HG02678 (cell line): ENCODE measurements at regions not wholly inside any gene's neighbourhood (a gene's known extent, or its start where the extent isn't known, plus 50 kb on each side); places are given as distances from the start of the nearest gene placed in this dataset.

ENCODE experiments used
- ATAC-seq: cut with Tn5 transposase; IDR thresholded peaks from one replicate; pipeline ENCODE4 v1.9.1; 2021; ENCODE audit warnings: mild to moderate bottlenecking, moderate library complexity; ENCODE audit not compliant: unreplicated experiment

DNA sequence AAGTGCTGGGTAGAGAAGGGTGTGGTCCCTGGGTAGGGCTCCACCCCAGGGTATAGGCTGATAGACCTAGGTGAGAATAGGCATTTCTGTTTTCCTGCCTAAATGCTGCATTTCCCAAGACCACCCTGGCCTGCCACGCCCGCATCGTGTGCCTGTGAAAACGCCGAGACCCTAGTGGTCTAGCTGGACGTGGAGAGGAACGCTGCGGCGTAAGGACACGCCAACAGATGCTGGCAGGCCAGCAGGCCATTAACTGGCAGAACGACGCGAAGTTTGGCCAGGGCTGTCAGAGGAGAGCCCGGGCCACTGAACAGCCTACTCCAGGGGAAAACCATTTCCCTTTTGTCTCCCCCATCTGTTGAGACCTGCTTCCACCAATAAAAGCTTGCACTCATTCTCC is 373.2 kb upstream of the FIGN start:
- no peak for ATAC-seq

DNA sequence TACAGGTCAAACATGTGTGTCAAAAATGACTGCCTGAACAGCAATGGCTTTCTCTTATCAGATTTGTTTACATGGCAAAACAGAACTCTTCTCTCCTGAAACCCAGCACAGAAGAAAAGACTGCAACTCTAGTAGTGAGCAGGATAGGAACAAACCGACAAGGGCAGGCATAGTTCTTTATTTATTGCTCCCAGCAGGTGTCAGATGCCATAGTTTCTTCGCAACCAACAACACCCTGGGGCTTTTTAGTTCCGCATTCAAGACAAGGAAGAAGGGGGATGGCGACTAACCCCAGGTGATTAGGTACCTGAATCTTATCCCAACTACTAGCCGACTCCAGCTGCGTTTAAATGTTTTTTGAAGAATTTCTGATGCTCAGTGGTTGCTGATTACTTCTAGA is 367.5 kb upstream of the FIGN start:
- no peak for ATAC-seq

DNA sequence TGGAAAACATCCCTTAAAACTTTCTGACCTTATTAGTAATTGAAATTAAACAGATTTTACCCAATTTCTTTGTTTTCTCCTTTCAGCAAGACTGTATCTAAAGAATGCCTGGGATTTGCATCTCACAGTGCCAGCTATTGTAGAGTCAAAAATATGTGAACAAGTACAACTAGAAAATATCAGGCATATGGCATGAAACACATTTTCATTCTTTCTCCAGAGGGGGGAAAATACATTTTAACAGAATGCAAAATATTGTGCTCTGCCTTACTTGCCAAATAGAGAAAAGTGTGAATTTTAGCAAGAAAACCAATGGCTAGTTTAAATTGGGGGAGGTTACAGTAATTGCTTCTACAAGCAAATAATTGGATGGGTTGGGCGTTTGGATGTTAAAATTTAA is 366.6 kb upstream of the FIGN start:
- no peak for ATAC-seq

DNA sequence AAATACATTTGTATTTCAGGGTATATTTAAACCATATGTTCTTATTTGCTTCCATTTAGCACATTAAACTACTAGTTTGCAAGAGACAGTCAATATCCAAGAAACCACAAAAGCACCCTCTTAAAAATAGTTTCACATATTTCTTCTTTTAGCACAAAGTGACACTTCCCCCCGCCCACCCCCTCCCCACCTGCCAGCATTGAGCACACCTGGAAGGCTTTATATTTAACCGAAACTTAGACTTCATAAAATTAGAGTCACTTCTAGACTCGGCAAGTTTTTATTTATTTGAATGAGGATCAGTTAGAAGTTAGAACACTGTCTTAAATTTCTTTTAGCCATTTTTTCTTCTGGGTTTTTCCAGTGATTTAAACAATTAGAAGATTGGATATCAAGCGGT is 355.9 kb upstream of the FIGN start:
- ATAC-seq, result no peak

DNA sequence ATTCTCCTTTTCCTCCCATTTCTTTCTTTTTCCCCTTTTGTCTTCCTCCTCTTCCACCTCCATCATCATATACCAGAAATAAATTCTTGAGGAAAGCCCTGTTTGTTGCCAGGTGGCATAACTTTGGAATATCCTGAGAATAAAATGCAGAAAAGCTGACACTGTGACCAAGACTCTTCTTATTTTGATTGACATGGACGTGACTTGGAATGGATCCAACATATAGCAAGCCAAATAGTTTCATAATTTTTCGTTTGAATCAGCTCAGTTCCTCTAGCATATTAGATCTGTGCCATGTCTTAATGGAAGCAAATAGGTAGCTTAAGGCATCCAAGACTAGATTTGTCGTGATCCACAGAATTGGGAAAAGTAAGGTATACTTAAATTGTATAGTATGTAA is 354.7 kb upstream of the FIGN start:
- ATAC-seq, result no peak

DNA sequence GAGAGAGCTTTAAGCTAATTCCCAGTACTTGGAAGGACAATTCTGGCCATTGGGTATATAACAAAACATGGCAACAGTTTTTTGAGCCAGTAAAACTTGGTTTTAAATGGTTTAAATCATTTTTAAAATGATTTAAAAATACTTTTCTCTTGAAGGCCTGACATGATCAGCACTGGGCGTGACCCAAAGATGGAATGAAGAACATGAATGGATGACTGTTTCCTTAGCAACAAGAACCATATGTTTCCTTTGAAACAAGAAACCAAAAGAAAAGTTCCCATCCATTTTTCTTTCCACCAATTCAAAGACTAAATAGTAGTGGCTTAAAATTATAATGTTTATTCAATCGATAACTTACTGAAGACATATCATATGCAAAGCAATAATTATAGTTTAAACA is 348.3 kb upstream of the FIGN start:
- no peak for ATAC-seq

DNA sequence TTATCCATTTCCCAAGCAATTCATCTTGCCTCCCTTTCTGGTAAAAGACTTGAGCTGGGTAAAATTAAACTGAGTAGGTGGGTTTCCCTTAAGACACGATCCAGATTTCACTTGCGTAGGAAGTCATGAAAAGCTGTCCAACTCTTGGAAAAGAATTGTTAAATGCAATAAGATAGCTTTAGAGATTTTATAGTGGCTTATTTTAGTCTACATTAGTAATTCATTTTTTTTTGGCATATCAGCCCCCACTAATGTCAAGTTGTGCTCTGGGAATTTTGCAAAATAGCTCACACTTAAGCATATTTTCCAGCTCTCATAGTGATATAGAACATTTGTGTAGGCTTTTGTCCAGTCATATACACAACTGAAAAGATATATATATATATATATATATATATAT is 344.7 kb upstream of the FIGN start:
- no peak for ATAC-seq

DNA sequence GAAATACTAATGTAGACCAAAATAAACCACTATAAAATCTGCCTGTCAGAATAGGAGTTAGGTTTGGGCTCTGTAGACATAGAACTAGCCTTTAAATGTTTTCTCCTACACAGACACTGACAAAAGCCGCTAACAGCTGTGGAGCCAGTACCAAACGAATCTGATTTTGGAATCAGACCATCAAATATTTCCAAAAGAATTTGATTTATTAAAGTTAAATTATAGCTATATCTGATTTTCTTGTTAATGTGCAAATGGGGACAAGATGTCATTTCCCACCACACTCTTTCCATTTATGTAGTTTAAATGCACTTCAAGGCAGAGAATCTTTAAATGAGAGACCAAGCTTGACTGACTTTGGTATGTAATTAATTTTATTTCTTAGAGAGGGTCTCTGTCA is 343.4 kb upstream of the FIGN start:
- no peak for ATAC-seq

DNA sequence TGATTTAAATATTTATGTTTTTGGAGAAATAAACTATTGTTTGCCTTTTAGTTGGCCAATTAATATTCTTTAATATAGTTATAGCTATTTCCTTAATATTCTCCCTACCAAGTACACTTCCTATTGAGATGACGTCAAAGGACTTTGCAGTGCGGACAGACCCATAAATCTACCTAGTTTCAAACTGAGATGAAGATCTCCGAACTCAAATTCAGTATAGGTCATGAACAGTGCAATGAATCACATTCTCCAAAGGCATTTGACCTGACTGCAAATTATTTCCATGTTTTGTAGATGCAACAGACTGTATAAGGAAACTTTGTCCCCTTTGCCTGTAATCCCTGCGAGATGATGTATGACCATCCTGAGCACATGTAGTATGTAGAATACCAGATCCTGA is 342.6 kb upstream of the FIGN start:
- ATAC-seq, result no peak

DNA sequence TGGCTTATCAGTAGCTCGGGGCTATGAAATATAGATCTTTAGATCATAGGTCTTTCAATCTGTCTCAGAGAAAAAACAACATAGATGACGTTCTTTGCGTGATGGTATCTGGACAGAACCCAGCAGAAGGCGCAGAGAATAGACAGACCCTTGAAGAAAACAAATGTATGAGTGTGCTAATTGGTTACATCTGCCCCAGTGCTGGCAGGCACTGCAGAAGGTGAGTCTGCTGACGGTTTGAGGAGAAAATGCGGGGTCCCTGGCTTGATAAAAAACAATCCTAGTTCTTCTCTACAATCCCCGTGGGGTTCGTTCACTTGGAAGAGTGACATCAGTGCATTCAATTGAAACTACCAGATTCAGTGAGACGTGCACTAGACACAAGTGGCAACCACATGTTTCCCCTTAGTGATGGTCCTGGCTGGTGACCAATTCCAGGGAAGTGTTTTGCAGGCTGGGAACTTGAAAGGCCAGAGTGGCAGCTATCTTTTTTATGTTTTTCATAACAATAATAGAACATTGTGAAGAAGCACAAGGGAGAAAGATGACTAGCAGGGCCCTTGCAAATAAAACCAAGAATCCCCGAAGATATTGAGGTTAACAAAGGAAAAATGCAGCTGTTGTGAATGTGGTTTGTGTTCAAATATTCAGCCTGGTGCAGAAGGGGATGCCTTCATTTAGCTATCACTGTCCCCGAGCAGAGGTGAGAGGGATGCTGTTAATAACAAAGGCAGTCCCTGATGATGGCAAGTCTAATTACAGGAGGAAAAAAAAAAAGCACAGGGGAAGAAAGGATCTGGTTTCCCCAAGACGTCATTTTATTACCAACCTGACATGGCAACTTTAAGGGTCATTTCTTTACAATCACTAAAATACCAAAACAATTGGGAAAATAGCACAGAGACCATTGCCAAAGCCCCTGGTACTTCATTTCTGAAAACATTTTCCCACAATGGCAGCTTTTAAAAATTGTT is 337.6 kb upstream of the FIGN start:
- ATAC-seq, result no peak

DNA sequence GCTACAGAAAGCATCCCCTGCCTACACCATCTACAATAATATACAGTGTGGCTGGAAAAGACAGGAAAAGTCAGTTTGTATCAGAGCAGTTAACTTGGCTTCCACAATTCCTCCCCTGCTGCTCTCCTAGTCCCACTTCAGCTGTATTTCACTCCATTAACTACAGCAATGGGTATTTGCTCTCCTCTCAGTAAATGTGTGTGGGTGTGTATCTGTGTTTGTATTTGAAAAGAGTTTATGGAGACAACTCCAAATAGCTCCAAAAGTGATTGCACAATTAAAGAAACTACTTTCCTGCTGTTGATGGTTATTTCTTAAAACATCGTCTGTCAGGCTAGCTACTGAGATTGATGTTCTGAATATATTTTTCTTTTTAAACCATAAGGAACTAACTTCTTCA is 333.7 kb upstream of the FIGN start:
- no peak for ATAC-seq

DNA sequence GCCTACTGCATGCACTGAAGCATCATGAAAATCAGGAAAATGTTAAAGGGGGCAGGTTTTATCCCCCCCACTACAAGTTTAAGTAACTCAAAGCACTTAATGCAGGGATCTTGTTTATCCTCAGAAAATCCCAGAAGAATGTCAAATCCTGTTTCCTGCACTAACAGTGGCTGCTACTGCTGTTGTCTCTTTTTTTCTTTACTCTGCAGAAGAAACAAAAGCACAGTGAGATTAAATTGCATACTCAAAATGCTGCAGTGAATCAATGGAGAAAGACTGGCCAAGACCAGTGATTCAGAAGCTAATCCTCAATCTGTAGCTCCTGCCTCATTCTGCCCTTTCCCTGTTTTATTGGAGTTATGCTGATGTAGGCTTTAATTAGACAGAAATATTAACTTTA is 332.3 kb upstream of the FIGN start:
- ATAC-seq, result no peak

DNA sequence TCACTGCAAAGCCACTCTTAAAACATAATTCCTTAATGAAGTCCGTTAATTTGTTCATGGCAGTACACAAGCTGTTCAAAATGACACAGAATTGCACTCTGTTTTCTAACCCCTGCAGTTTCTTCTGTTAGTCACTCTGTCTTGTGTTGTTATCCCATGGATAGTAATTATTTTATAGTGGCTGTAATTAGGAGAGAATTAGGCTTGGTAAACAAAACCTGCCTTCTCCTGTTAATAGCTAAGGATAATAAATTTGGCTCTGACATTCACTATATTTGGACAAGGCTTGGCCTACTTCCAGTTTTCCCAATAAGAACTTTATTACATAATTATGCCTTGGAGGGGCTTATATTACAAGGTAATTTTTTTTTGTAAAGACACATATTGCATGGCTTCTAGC is 330.3 kb upstream of the FIGN start:
- no peak for ATAC-seq

DNA sequence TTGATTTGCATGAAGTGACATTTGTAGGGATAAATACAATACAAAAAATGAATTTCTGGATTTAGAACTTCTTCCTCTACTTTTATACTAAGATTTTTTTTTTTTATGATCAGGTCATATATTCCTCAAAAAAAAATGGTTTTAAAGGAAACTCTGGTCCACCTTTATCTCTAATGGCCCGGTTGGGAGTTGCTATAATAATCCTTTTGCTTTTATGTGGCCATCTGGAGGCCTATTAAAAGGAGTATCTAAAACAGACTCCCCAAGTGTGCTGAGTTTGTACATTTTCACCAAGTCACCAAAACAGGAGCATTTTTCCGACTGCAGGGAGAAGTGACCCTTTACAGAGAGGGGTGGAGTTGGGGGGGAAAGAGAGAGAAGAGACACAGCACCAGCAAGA is 329.2 kb upstream of the FIGN start:
- no peak for ATAC-seq

DNA sequence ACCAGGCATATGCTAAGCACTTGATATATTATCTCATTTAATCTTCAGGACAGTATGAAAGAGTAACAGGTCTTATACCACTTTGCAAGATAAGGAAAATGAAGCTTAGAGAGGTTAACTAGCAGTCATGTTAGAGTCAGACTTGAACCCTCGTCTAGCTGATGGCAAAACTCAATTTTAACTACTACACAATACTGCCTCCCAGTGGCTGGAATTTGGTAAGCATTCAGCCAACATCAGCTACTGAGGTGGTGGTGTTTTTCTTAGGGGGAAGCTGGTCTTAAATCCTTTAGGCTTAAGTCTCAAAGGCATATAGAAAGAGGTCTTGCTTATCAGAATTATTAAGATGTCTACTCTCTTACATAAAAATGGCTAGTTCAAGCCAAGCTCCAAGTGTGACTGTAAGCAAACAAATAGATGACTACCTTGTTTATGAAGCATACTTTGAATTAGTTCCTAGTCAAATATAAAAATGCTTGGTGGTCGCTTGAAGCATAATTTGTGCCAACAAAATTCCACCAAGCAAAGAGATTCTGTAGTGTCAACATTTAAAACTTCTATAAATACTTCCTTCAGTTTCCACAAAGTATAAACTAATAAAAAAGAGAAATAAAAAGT is 325.4 kb upstream of the FIGN start:
- ATAC-seq, result peak; percentile 75

DNA sequence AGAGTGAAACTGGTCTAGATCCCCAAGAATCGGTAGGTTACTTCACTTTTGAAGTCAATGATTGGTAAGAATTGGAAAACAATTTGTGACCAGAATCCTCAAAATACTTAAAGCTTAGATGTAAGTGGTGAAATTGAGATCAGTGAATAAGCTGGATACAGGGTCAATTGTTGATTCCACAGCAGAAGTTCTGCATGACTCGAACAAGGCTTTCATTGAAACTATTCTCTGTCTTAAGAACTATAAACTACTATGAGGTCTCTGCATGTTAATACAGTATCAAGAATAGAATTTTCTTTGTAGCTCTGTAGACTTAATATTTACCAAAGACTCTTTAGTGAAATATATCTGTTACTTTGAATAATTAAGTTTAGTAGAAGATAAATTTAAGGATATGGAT is 324.2 kb upstream of the FIGN start:
- ATAC-seq, result no peak

DNA sequence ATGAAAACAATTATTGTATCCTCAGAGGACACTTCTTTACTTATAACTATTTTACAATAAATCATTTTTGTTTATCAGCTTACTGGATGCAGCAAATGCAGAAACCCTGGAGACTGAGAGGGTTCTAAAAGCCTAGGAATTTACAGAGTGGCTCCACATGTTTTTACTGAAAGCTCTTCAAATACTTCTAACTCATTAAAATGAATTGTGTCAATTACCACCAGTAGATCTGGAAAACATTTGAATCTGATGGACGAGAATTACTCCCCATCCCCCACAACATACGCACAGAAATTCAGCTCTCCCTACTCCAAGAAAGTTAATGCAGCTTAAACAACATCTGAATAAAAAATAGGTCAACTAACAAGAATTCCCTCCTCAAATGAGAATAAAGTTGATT is 319.8 kb upstream of the FIGN start:
- no peak for ATAC-seq

DNA sequence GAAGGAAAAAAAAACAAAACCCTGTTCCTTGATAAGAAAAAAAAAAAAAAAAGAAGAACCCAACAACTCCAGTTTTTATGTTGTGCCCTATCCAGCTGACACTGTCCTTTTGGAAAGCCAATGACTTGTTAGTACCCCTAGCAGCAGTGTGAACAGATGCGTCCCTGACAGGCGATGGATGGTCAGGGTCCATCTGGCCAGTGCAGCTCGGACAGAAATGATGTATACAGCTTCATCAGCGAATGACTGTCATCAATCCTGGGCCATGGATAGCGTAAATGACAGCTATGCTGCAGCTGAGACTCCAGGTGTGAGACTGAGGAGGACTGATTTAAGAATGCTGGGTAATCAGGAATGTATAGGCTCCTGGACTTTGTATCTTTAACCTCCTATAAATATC is 318.8 kb upstream of the FIGN start:
- no peak for ATAC-seq

DNA sequence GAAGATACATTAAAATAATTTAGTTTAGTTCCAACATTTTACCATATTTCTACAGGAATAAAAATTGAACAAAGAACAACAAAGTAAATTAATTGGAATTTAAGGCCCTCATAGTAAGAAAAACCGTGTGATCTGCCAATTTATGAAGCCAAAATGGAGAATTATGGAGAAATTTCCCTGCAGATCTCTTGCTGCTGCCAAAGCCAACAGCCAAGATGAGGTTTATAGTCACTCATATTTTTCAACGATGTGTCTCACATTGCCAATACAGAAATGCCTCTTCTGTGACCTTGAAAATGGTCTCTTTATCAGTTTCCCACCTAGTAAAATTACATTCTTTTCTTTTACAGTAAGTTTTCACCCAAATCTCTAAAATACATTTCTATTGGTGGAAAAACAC is 317.2 kb upstream of the FIGN start:
- ATAC-seq, result no peak

DNA sequence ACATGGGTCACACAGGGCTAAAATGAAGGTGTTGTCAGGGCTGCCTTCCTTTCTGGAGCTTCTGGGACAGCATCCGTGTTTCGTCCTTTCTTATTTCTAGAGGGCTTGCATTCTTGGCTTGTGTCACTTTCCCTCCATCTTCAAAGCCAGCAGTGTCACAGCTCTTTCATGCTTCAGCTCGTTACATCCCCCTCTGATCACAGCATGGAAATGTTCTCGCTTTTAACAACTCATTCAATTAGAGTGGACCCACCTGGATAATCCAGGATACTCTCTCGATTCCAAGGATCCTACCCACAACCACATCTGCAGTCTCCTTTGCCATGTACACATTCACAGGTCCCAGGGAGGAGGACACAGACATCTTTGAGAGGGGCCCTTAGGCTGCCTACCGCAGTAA is 316.2 kb upstream of the FIGN start:
- ATAC-seq, result no peak

DNA sequence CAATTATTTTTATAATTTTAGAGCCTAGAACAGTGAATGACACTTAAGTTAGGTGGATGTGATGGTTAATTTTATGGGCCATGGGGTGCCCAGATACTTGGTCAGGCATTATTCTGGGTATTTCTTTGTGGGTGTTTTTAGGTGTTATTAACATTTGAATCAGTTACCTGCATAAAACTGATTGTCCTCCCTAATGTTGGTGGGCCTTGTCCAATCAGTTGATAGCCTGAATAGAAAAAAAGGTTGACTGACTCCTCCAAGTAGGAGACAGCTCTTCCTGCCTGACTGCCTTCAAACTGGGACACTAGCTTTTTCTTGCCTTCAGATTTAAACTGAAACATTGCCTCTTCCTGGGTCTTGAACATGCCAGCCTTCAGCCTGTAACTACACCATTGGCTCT is 312.9 kb upstream of the FIGN start:
- ATAC-seq, result no peak

DNA sequence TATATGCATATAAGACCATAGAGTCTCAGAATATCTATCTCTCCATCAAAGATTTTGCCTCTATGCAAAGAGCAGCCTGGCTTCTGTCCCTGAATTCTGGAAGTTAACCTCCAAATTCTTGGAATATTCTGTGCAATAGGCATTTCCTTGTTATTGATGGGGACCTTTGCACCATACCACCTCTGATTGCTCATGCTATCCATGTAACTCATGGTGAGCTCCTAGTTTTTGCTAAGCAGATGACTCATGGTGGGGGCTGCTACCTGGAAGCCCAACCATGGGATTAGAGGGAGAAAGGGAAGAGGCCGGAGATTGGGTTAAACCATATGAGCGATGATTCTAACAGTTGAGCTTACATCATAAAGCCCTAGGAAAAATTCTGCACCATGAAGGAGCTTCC is 310.2 kb upstream of the FIGN start:
- no peak for ATAC-seq

DNA sequence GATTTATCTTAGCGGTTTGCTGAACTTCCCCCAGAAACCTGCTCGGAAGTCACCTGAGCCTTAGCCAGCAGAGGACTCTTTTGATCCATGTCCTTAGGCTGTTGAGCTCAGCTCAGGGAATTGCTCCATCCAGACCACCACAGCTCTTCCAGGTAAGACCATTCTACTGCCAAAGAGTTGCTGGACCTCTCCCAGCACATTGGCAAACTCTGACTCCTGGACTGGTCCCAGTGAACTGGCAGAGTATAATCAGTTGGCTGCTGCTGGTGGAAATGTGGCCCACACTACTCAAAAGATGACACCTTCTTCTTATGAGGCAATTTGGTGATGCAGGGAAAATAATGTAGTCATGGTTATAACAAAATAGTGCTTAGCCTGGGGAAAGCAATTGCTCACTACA is 308.8 kb upstream of the FIGN start:
- no peak for ATAC-seq
